DND-41 (cell line): ENCODE measurements at regions not wholly inside any gene's neighbourhood (a gene's known extent, or its start where the extent isn't known, plus 50 kb on each side); places are given as distances from the start of the nearest gene placed in this dataset.

Experiments used
- ATAC-seq: fragments of 200-7000 bp; cut with Tn5 transposase; 3 replicates; pipeline ENCODE4 v1.9.1; 2021; ENCODE audit warnings: low read depth; ENCODE audit not compliant: insufficient read depth
- DNase-seq: peaks from one replicate; pipeline ENCODE4 v3.0.0-alpha.2; 2020
- H2AFZ ChIP-seq: 2 replicates; pipeline ENCODE4 v1.6.0; 2012; ENCODE audit warnings: low read depth, low read length
- H3K27ac ChIP-seq: 2 replicates; pipeline ENCODE4 v1.5.1; 2012; ENCODE audit warnings: low read length, inconsistent platforms
- H3K27me3 ChIP-seq: fragments of 200-600 bp; sonication (generic); 2 replicates; pipeline ENCODE4 v1.6.0; 2012; ENCODE audit warnings: low read length, mild to moderate bottlenecking, inconsistent platforms; ENCODE audit not compliant: insufficient read depth, poor library complexity
- H3K36me3 ChIP-seq: 2 replicates; pipeline ENCODE4 v1.5.1; 2012; ENCODE audit warnings: low read length, inconsistent platforms; ENCODE audit not compliant: insufficient read depth
- H3K4me1 ChIP-seq: 2 replicates; pipeline ENCODE4 v1.5.1; 2012; ENCODE audit warnings: mild to moderate bottlenecking, low read length; ENCODE audit not compliant: insufficient read depth
- H3K4me2 ChIP-seq: 2 replicates; pipeline ENCODE4 v1.6.0; 2012; ENCODE audit warnings: mild to moderate bottlenecking, moderate library complexity, low read length, inconsistent platforms; ENCODE audit not compliant: insufficient read depth
- H3K4me3 ChIP-seq, 2 experiments: fragments of 200-600 bp in 1 of 2; shearing (Covaris generic) in 1 of 2; 2 replicates each; pipeline ENCODE4 v1.5.1; 2012 to 2016; ENCODE audit warnings: inconsistent platforms in 2 of 2, low read length in 2 of 2, mild to moderate bottlenecking in 2 of 2, low read depth in 1 of 2, moderate library complexity in 1 of 2
- H3K79me2 ChIP-seq: 2 replicates; pipeline ENCODE4 v1.6.0; 2012; ENCODE audit warnings: low read length, inconsistent platforms; ENCODE audit not compliant: insufficient read depth
- H3K9ac ChIP-seq: 2 replicates; pipeline ENCODE4 v1.6.0; 2012; ENCODE audit warnings: low read depth, mild to moderate bottlenecking, inconsistent platforms, low read length, moderate library complexity
- H3K9me3 ChIP-seq: 2 replicates; pipeline ENCODE4 v1.5.1; 2012; ENCODE audit warnings: low read length, moderate library complexity, mild to moderate bottlenecking, inconsistent platforms; ENCODE audit not compliant: insufficient read depth, severe bottlenecking
- H4K20me1 ChIP-seq: 2 replicates; pipeline ENCODE4 v1.6.0; 2012; ENCODE audit warnings: low read length; ENCODE audit not compliant: insufficient read depth
- CTCF ChIP-seq: IDR thresholded peaks from 2 replicates; pipeline ENCODE4 v1.5.1; 2012; ENCODE audit warnings: borderline replicate concordance, low read length, moderate library complexity, mild to moderate bottlenecking; ENCODE audit not compliant: poor library complexity, severe bottlenecking; ENCODE audit errors: extremely low read depth
- EZH2 ChIP-seq: IDR thresholded peaks from 3 replicates; pipeline ENCODE4 v1.6.1; 2012; ENCODE audit warnings: borderline replicate concordance, low read depth, mild to moderate bottlenecking, moderate library complexity, low read length, inconsistent platforms; ENCODE audit not compliant: severe bottlenecking

- Histone ChIP-seq H3K9me3 (no peaks in the 10 kb centered on the region), H3K79me2 (no peaks in the 10 kb centered on the region), H3K9ac (no peak overlapping the region), H3K27ac (no peak overlapping the region), H3K4me2 (no peak overlapping the region), H3K4me3 (no peak overlapping the region), H3K27me3 (no peaks in the 10 kb centered on the region), H3K4me1 (no peaks in the 10 kb centered on the region), H4K20me1 (no peaks in the 10 kb centered on the region), H2AFZ (no peak overlapping the region), H3K36me3 (no peaks in the 10 kb centered on the region)
- TF ChIP-seq EZH2 (no peak), CTCF (no peak)
- ATAC-seq, result no peak
- DNase-seq, result no peak
Measured at GRCh38 chr12:20967756-20968155, 157.3 kb downstream of the SLCO1B3 start.

- Histone ChIP-seq H3K27ac (no peak overlapping the region), H3K79me2 (no peaks in the 10 kb centered on the region), H3K9ac (no peak overlapping the region), H3K9me3 (no peaks in the 10 kb centered on the region), H3K4me1 (no peaks in the 10 kb centered on the region), H3K27me3 (no peaks in the 10 kb centered on the region), H2AFZ (no peak overlapping the region), H3K4me3 (no peak overlapping the region), H3K4me2 (no peak overlapping the region), H3K36me3 (no peaks in the 10 kb centered on the region), H4K20me1 (no peaks in the 10 kb centered on the region)
- TF ChIP-seq EZH2, result no peak
- TF ChIP-seq CTCF, result no peak
- DNase-seq, result no peak
- ATAC-seq, result no peak
Measured at GRCh38 chr12:20969766-20970165, 159.3 kb downstream of the SLCO1B3 start.

GRCh38 chr12:20985399-20985798, 145.6 kb upstream of the SLCO1B1 start:
- Histone ChIP-seq H2AFZ (peak overlapping the region; percentile 36; the same call in 1 of the 2 replicates), H3K9ac (no peak overlapping the region), H4K20me1 (no peaks in the 10 kb centered on the region), H3K27me3 (no peaks in the 10 kb centered on the region), H3K36me3 (no peaks in the 10 kb centered on the region), H3K27ac (peak overlapping the region; percentile 48; the same call in 1 of the 2 replicates), H3K9me3 (no peaks in the 10 kb centered on the region), H3K4me2 (peak overlapping the region; percentile 33), H3K4me3 (no peak overlapping the region), H3K79me2 (no peaks in the 10 kb centered on the region), H3K4me1 (peaks cover 12% of the 10 kb centered on the region)
- ATAC-seq, result peak; percentile 69
- DNase-seq, result no peak
- TF ChIP-seq EZH2 (no peak), CTCF (no peak)

GRCh38 chr12:21001778-21002177, 129.2 kb upstream of the SLCO1B1 start:
- Histone ChIP-seq H4K20me1 (no peaks in the 10 kb centered on the region), H3K4me3 (no peak overlapping the region), H3K27me3 (no peaks in the 10 kb centered on the region), H2AFZ (no peak overlapping the region), H3K9me3 (no peaks in the 10 kb centered on the region), H3K9ac (no peak overlapping the region), H3K27ac (no peak overlapping the region), H3K79me2 (no peaks in the 10 kb centered on the region), H3K4me1 (no peaks in the 10 kb centered on the region), H3K36me3 (no peaks in the 10 kb centered on the region), H3K4me2 (no peak overlapping the region)
- peak; percentile 56; the same call in 1 of the 3 replicates for ATAC-seq
- DNase-seq, result no peak
- TF ChIP-seq CTCF (no peak), EZH2 (no peak)
